ENCODE measurements at regions not wholly inside any gene's neighbourhood (a gene's known extent, or its start where the extent isn't known, plus 50 kb on each side); places are given as distances from the start of the nearest gene placed in this dataset.

DNA sequence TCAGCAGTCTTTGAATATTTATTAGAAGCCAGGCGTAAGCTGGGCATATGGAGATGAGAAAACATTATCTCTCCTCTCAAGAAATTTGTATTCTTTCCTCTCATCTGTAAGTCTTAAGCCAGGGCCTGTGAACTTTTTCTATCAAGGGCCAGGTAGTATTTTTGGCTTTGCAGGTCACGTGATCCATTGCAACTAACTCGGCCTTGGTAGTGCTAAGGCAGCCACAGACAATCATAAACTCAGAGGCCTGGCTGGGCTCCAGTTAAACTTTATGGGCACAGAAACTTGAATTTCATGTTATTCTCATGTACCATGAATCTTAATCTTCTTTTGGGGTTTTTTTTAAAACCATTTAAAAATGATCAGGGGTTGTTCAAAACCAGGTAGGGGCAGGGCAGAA, 117.4 kb upstream of the PELI2 start:
- POLR2A ChIA-PET, result no interaction called here
- TF ChIP-seq EZH2 (IDR thresholded peaks at IDR 0.05; ENCODE audit: borderline replicate concordance, low read depth, low read length, severe bottlenecking) (no peak), JUN (IDR thresholded peaks at IDR 0.05; ENCODE audit: borderline replicate concordance, insufficient read depth, insufficient read length, low read depth) (no peak), POLR2AphosphoS5 (IDR thresholded peaks at IDR 0.05; ENCODE audit: insufficient read depth, low read depth, low read length) (no peak), CTCF (IDR thresholded peaks at IDR 0.05; ENCODE audit: extremely low read depth in 1 of 2, insufficient read depth in 1 of 2, low read depth in 1 of 2, low read length in 2 of 2) (no peak), MYC (IDR thresholded peaks at IDR 0.05; ENCODE audit: low read depth, low read length) (no peak), POLR2A (IDR thresholded peaks at IDR 0.05; ENCODE audit: low read depth, low read length) (no peak), GATA2 (IDR thresholded peaks at IDR 0.05; ENCODE audit: insufficient read depth, insufficient read length, low read depth, low read length) (no peak), FOS (IDR thresholded peaks at IDR 0.05; ENCODE audit: borderline replicate concordance, insufficient read depth, low read length) (no peak)
- TF ChIP-seq, protein P1, sequence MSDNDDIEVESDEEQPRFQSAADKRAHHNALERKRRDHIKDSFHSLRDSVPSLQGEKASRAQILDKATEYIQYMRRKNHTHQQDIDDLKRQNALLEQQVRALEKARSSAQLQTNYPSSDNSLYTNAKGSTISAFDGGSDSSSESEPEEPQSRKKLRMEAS (IDR thresholded peaks at IDR 0.05; ENCODE audit: insufficient read depth, insufficient read length), result no peak
- Histone ChIP-seq H3K9ac (replicated peaks; ENCODE audit: extremely low read depth, insufficient read depth, low read length) (no peak overlapping the region), H4K20me1 (replicated peaks; ENCODE audit: control insufficient read depth, extremely low read depth, insufficient read depth, low read length) (no peaks in the 10 kb centered on the region), H3K27ac (ENCODE audit: insufficient read depth, low read depth, low read length) (no peak overlapping the region), H3K4me1 (ENCODE audit: control insufficient read depth, extremely low read depth, insufficient read depth, low read length) (no peaks in the 10 kb centered on the region), H3K4me3 (replicated peaks in 1 of 3; ENCODE audit: insufficient read depth in 1 of 3, low read depth in 1 of 3, low read length in 3 of 3) (no peak overlapping the region), H3K4me2 (ENCODE audit: insufficient read depth, low read length) (no peak overlapping the region), H3K9me3 (replicated peaks; ENCODE audit: control insufficient read depth, insufficient read depth, low read length) (no peaks in the 10 kb centered on the region), H3K27me3 (ENCODE audit: control insufficient read depth in 2 of 2, insufficient read depth in 2 of 2, low read length in 2 of 2) (no peaks in the 10 kb centered on the region), H3K36me3 (ENCODE audit: control insufficient read depth in 2 of 2, extremely low read depth in 1 of 2, insufficient read depth in 2 of 2, low read length in 2 of 2) (no peaks in the 10 kb centered on the region), H3K79me2 (ENCODE audit: control insufficient read depth, insufficient read depth, low read length) (no peaks in the 10 kb centered on the region), H3K9me1 (replicated peaks; ENCODE audit: control insufficient read depth, extremely low read depth, insufficient read depth, low read length) (no peaks in the 10 kb centered on the region), H2AFZ (ENCODE audit: low read depth, low read length) (no peak overlapping the region)
- no peak for DNase-seq (ENCODE audit: low read depth, low spot score)
- intact Hi-C loops (cut with micrococcal nuclease), result no loop called here
- BruUV-seq (replicated peaks), result no TSS peak
- CTCF ChIA-PET, result no interaction called here
- no peak for FAIRE-seq
- dilution Hi-C loops (cut with MboI; ENCODE audit: extremely low pct_ligation_motif_present, low sequenced_read_pairs), result no loop called here
